Esophagus muscularis mucosa (tissue), 3 donors: ENCODE measurements at regions not wholly inside any gene's neighbourhood (a gene's known extent, or its start where the extent isn't known, plus 50 kb on each side); places are given as distances from the start of the nearest gene placed in this dataset.

Experiments used
- POLR2AphosphoS5 ChIP-seq, 2 donors: sonication (generic); formaldehyde crosslinking; IDR thresholded peaks; one replicate each; pipeline ENCODE4 v1.6.1; 2017; ENCODE audit warnings: antibody characterized with exemption in 2 of 2
- TF ChIP-seq, protein P1 (sequence below), 3 experiments: fragments of 200-600 bp in 2 of 3; fragments of 450-650 bp in 1 of 3; sonication (generic) in 2 of 3; IDR thresholded peaks; one replicate each; pipeline ENCODE4 v1.5.1; 2017 to 2019; ENCODE audit warnings: antibody characterized with exemption in 3 of 3, mild to moderate bottlenecking in 2 of 3, moderate library complexity in 1 of 3

DNA sequence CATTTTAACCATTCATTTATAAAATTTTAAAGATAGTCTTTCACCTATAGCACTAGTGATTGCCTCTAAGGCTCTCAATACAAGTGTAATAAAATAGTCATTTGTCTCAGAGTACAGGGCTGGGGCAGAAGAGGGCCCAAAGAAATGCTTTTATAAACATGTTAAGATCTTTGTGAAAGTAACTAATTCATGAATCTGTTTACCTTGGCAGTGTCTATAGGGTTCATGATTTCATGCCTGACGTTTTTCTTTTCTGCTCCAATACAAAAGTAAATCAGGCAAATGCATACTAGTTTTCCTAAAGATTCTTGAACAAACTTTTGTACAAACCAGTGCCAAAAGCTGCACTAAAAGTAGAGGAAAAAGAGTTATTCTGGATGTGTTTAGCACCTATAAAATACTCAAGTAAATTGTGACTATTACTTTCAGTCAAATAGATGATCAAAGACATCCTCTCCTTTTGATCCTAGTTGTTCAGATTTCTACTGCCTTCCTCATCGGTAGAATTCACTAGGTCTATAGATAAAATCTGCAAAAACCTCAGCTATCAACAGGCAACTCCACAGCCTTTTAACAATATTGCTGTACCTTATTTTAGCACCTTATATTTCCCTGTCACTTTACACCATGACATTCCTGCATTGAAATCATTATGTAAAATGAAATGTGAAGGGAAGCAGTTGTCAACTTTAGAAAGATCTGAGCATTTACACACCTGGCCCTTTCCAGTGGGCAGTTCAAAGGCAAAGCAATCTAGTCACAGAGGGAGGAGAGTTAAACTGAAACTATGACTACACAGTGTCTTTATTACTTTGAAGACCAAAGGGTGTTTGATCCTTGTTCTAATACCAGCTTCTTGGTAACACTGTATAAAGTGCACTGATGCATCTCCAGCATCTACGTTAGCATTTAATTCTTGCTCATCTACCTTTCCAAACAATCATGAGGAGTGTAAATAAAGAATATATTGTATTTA lies 100.0 kb upstream of the MED13 start:
- TF ChIP-seq, protein P1, sequence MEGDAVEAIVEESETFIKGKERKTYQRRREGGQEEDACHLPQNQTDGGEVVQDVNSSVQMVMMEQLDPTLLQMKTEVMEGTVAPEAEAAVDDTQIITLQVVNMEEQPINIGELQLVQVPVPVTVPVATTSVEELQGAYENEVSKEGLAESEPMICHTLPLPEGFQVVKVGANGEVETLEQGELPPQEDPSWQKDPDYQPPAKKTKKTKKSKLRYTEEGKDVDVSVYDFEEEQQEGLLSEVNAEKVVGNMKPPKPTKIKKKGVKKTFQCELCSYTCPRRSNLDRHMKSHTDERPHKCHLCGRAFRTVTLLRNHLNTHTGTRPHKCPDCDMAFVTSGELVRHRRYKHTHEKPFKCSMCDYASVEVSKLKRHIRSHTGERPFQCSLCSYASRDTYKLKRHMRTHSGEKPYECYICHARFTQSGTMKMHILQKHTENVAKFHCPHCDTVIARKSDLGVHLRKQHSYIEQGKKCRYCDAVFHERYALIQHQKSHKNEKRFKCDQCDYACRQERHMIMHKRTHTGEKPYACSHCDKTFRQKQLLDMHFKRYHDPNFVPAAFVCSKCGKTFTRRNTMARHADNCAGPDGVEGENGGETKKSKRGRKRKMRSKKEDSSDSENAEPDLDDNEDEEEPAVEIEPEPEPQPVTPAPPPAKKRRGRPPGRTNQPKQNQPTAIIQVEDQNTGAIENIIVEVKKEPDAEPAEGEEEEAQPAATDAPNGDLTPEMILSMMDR (IDR thresholded peaks at IDR 0.05): no peak
- TF ChIP-seq POLR2AphosphoS5 (IDR thresholded peaks at IDR 0.05): no peak
